H1 (cell line): ENCODE measurements at regions not wholly inside any gene's neighbourhood (a gene's known extent, or its start where the extent isn't known, plus 50 kb on each side); places are given as distances from the start of the nearest gene placed in this dataset.

Source experiments
- CTCF ChIA-PET: fragments of 300-600 bp; sonication (Branson Sonifier 250); formaldehyde crosslinking; loops from one replicate; lab custom pipeline; 2021; ENCODE audit not compliant: partially characterized antibody; lab: Charles Lee
- POLR2A ChIA-PET: fragments of 300-600 bp; sonication (Branson Sonifier 250); formaldehyde crosslinking; loops from one replicate; lab custom pipeline; 2021; ENCODE audit warnings: inconsistent platforms; ENCODE audit not compliant: partially characterized antibody; lab: Charles Lee
- DNase-seq, 2 experiments: peaks; one replicate each; pipeline versions ENCODE4 v3.0.0 to v3.0.0-alpha.2; 2010 to 2022; ENCODE audit warnings: low spot score in 2 of 2, low read depth in 1 of 2, mixed read lengths in 1 of 2
- FAIRE-seq: peaks from 2 replicates; lab custom pipeline; 2011; peaks lifted over from hg19 to GRCh38; lab: Jason Lieb, UNC
- H2AFZ ChIP-seq: 2 replicates; pipeline ENCODE4 v1.8.1; 2012; ENCODE audit warnings: low read length, inconsistent platforms
- H2AK5ac ChIP-seq: 2 replicates; pipeline ENCODE4 v1.6.1; 2013; ENCODE audit warnings: low read depth, low read length
- H2BK120ac ChIP-seq: replicated peaks from 2 replicates; pipeline ENCODE3; 2013; ENCODE audit warnings: low read depth, low read length, inconsistent platforms
- H2BK12ac ChIP-seq: 2 replicates; pipeline ENCODE4 v1.6.1; 2013; ENCODE audit warnings: low read depth, low read length
- H2BK15ac ChIP-seq: 2 replicates; pipeline ENCODE4 v1.6.1; 2013; ENCODE audit warnings: low read length
- H2BK20ac ChIP-seq: 2 replicates; pipeline ENCODE4 v1.6.1; 2013; ENCODE audit warnings: low read length
- H2BK5ac ChIP-seq: 2 replicates; pipeline ENCODE4 v1.6.1; 2013; ENCODE audit warnings: low read depth, low read length
- H3K14ac ChIP-seq: 2 replicates; pipeline ENCODE4 v1.6.1; 2013; ENCODE audit warnings: inconsistent platforms; ENCODE audit not compliant: insufficient read length
- H3K18ac ChIP-seq: 2 replicates; pipeline ENCODE4 v1.6.1; 2013; ENCODE audit warnings: low read length; ENCODE audit errors: extremely low read depth
- H3K23ac ChIP-seq: 2 replicates; pipeline ENCODE4 v1.6.1; 2013; ENCODE audit warnings: inconsistent platforms; ENCODE audit not compliant: insufficient read length
- H3K23me2 ChIP-seq: 2 replicates; pipeline ENCODE4 v1.6.1; 2013; ENCODE audit warnings: low read depth, low read length
- H3K27ac ChIP-seq: 2 replicates; pipeline ENCODE4 v1.6.1; 2011; ENCODE audit warnings: low read depth, low read length, inconsistent platforms
- H3K27me3 ChIP-seq, 4 experiments: replicated peaks in 1 of 4; 1 replicate in 1 of 4; 2 replicates in 3 of 4; pipeline versions ENCODE4 v1.6.1 to v1.8.1; 2011 to 2013; ENCODE audit warnings: low read length in 3 of 4, mild to moderate bottlenecking in 3 of 4, inconsistent platforms in 2 of 4, mixed read lengths in 2 of 4, moderate library complexity in 1 of 4; ENCODE audit not compliant: control insufficient read depth in 3 of 4, insufficient read depth in 3 of 4; ENCODE audit errors: extremely low read depth in 1 of 4
- H3K36me3 ChIP-seq, 4 experiments: 2 replicates each; pipeline versions ENCODE4 v1.6.1 to v1.8.1; 2011 to 2013; ENCODE audit warnings: mild to moderate bottlenecking in 4 of 4, low read length in 3 of 4, moderate library complexity in 2 of 4, control low read depth in 1 of 4, inconsistent platforms in 1 of 4; ENCODE audit not compliant: insufficient read depth in 4 of 4, control insufficient read depth in 2 of 4
- H3K4ac ChIP-seq: replicated peaks from 2 replicates; pipeline ENCODE3; 2013; ENCODE audit warnings: low read length, low read depth, mixed read lengths, inconsistent platforms; ENCODE audit not compliant: insufficient read length
- H3K4me1 ChIP-seq, 4 experiments: replicated peaks in 1 of 4; 1 replicate in 1 of 4; 2 replicates in 3 of 4; pipeline versions ENCODE4 v1.6.1 to v1.8.1; 2011 to 2013; ENCODE audit warnings: low read length in 3 of 4, inconsistent platforms in 2 of 4, mixed read lengths in 1 of 4; ENCODE audit not compliant: insufficient read depth in 4 of 4, control insufficient read depth in 3 of 4
- H3K4me2 ChIP-seq, 2 experiments: 2 replicates each; pipeline versions ENCODE4 v1.6.1 to v1.8.1; 2011 to 2013; ENCODE audit warnings: low read depth in 2 of 2, low read length in 2 of 2, control low read depth in 1 of 2, inconsistent platforms in 1 of 2, mild to moderate bottlenecking in 1 of 2; ENCODE audit not compliant: insufficient read depth in 1 of 2
- H3K4me3 ChIP-seq, 4 experiments: fragments of 200-600, 300-600 bp in 1 of 4; sonication (generic), shearing (Covaris generic), sonication (Bioruptor Twin) in 1 of 4; 2 replicates each; pipeline versions ENCODE4 v1.5.1 to v1.8.1; 2011 to 2016; ENCODE audit warnings: low read length in 4 of 4, low read depth in 3 of 4, control low read depth in 2 of 4, inconsistent platforms in 2 of 4, mild to moderate bottlenecking in 2 of 4, mixed read lengths in 1 of 4, moderate library complexity in 1 of 4; ENCODE audit not compliant: insufficient read depth in 2 of 4; ENCODE audit errors: extremely low read depth in 1 of 4
- H3K56ac ChIP-seq: replicated peaks from 2 replicates; pipeline ENCODE3; 2013; ENCODE audit warnings: low read depth, mild to moderate bottlenecking, mixed read lengths, low read length, inconsistent platforms; ENCODE audit not compliant: insufficient read length
- H3K79me1 ChIP-seq: 2 replicates; pipeline ENCODE4 v1.6.1; 2013; ENCODE audit warnings: low read depth, low read length, control low read depth
- H3K79me2 ChIP-seq, 2 experiments: 2 replicates each; pipeline versions ENCODE4 v1.6.1 to v1.8.1; 2012 to 2013; ENCODE audit warnings: low read length in 2 of 2, mild to moderate bottlenecking in 2 of 2, inconsistent platforms in 1 of 2; ENCODE audit not compliant: insufficient read depth in 2 of 2, control insufficient read depth in 1 of 2
- H3K9ac ChIP-seq, 4 experiments: replicated peaks in 1 of 4; 1 replicate in 1 of 4; 2 replicates in 3 of 4; pipeline versions ENCODE4 v1.6.1 to v1.8.1; 2011 to 2013; ENCODE audit warnings: low read depth in 3 of 4, low read length in 3 of 4, control low read depth in 2 of 4, mild to moderate bottlenecking in 2 of 4, moderate library complexity in 2 of 4, inconsistent platforms in 1 of 4; ENCODE audit errors: extremely low read depth in 1 of 4
- H3K9me3 ChIP-seq, 2 experiments: 2 replicates each; pipeline versions ENCODE4 v1.6.1 to v1.8.1; 2012 to 2013; ENCODE audit warnings: mild to moderate bottlenecking in 2 of 2, moderate library complexity in 2 of 2, control low read depth in 1 of 2, inconsistent platforms in 1 of 2, low read depth in 1 of 2, low read length in 1 of 2, mixed read lengths in 1 of 2; ENCODE audit not compliant: insufficient read depth in 2 of 2
- H4K20me1 ChIP-seq, 2 experiments: replicated peaks in 1 of 2; 2 replicates each; pipeline versions ENCODE3 to v1.8.1; 2011 to 2013; ENCODE audit warnings: inconsistent platforms in 2 of 2, low read length in 2 of 2, mild to moderate bottlenecking in 1 of 2; ENCODE audit not compliant: insufficient read depth in 2 of 2, control insufficient read depth in 1 of 2
- H4K5ac ChIP-seq: 2 replicates; pipeline ENCODE4 v1.6.1; 2013; ENCODE audit warnings: low read length, low read depth, mixed read lengths, inconsistent platforms; ENCODE audit not compliant: insufficient read length
- H4K8ac ChIP-seq: 2 replicates; pipeline ENCODE4 v1.8.0; 2013; ENCODE audit warnings: mild to moderate bottlenecking, moderate library complexity, low read length, inconsistent platforms; ENCODE audit not compliant: insufficient read depth; ENCODE audit errors: extremely low read depth
- H4K91ac ChIP-seq: replicated peaks from 2 replicates; pipeline ENCODE3; 2013; ENCODE audit warnings: low read length, mixed read lengths, inconsistent platforms; ENCODE audit not compliant: insufficient read length
- BACH1 ChIP-seq: IDR thresholded peaks from 2 replicates; pipeline ENCODE4 v1.6.1; 2012; ENCODE audit warnings: low read length, improper control_type of control experiment
- CEBPB ChIP-seq: IDR thresholded peaks from 2 replicates; pipeline ENCODE4 v1.6.1; 2012; ENCODE audit warnings: low read depth, low read length
- GABPA ChIP-seq: IDR thresholded peaks from 2 replicates; pipeline ENCODE4 v1.6.1; 2011; ENCODE audit warnings: mild to moderate bottlenecking, low read length, moderate library complexity, borderline replicate concordance; ENCODE audit not compliant: insufficient read depth
- KDM5A ChIP-seq: fragments of 200-600 bp; IDR thresholded peaks from 2 replicates; pipeline ENCODE4 v1.7.1; 2012; ENCODE audit warnings: mild to moderate bottlenecking, low read length, inconsistent platforms, mixed read lengths
- NRF1 ChIP-seq: IDR thresholded peaks from 2 replicates; pipeline ENCODE4 v1.6.1; 2011; ENCODE audit warnings: mild to moderate bottlenecking, low read depth, low read length, improper control_type of control experiment
- TAF7 ChIP-seq: optimal IDR thresholded peaks from 2 replicates; pipeline ENCODE3; 2011; ENCODE audit warnings: low read depth, mild to moderate bottlenecking, inconsistent platforms, low read length, moderate library complexity, borderline replicate concordance
- WGBS, 2 experiments: shearing (Covaris generic) in 1 of 2; methylation state at CpG; one replicate each; pipeline versions ENCODE4 v1.1.6 to v1.1.7; 2013 to 2015; ENCODE audit warnings: low lambda C conversion rate in 2 of 2, mixed read lengths in 2 of 2, inconsistent platforms in 1 of 2, low coverage in 1 of 2, missing lambda C conversion rate in 1 of 2; ENCODE audit not compliant: insufficient replicate concordance in 2 of 2, insufficient coverage in 1 of 2, insufficient read length in 1 of 2; ENCODE audit errors: extremely low coverage in 1 of 2, missing lambda C conversion rate in 1 of 2; 5-methylcytosine and 5-hydroxymethylcytosine counted together

DNA sequence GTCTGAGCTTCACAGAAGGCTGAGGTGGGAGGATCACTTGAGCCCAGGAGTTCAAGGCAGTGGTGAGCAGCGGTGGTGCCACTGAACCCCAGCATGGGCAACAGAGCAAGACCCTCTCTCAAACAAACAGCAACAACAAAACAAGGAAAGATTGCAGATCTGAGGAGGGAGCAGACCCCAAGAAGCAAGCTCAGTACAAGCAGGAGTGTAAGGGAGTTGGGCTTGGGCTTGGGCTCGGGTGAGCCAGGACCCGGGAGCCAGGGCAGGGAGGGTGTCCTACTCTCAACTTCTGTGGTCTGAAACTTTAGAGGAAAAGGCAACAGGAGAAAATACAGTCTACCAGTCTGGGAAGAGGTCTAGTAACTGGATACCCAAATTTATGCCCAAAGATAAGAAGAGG, 92.0 kb upstream of the RAB12 start:
- Histone ChIP-seq H2AK5ac (no peak overlapping the region), H4K91ac (no peak overlapping the region), H4K8ac (no peak overlapping the region), H3K23me2 (no peaks in the 10 kb centered on the region), H2AFZ (no peak overlapping the region; the same call in 1 of the 2 replicates), H3K4ac (no peak overlapping the region), H3K9ac (no peak overlapping the region), H2BK120ac (no peak overlapping the region), H3K4me3 (no peak overlapping the region), H4K5ac (no peak overlapping the region), H3K14ac (no peak overlapping the region), H3K4me1 (no peaks in the 10 kb centered on the region), H2BK5ac (no peak overlapping the region), H2BK15ac (no peak overlapping the region), H3K27ac (no peak overlapping the region), H3K9me3 (peaks cover 8 to 12% of the 10 kb centered on the region in 2 experiments), H3K23ac (no peak overlapping the region), H4K20me1 (no peaks in the 10 kb centered on the region), H3K18ac (no peak overlapping the region), H2BK20ac (no peak overlapping the region), H3K27me3 (no peaks in the 10 kb centered on the region), H2BK12ac (no peak overlapping the region), H3K79me2 (no peaks in the 10 kb centered on the region), H3K79me1 (no peaks in the 10 kb centered on the region), H3K36me3 (no peaks in the 10 kb centered on the region), H3K4me2 (no peak overlapping the region), H3K56ac (no peak overlapping the region)
- WGBS, 2 experiments = 96% methylated on average over 3 of the region's 3 CpGs; no CpG with 5 or more reads in 1 of the 2 experiments
- no peak for DNase-seq
- FAIRE-seq = no peak
- ChIA-PET CTCF (interaction anchor here (0.6 to 4.7 kb wide), 4 partner anchors 9 to 1011 kb away, joined by 3 to 21 read pairs (median 7); no protein-coding TSS in a partner anchor), POLR2A (interaction anchor here (0.7 to 0.9 kb wide), 2 partner anchors 17 to 1290 kb away, joined by 3 to 5 read pairs; no protein-coding TSS in a partner anchor)
- no peak for TF ChIP-seq GABPA
- no peak for TF ChIP-seq BACH1
- TF ChIP-seq KDM5A = no peak
- TF ChIP-seq TAF7 = no peak
- TF ChIP-seq CEBPB = no peak
- TF ChIP-seq NRF1 = no peak
